ENCODE measurements at regions not wholly inside any gene's neighbourhood (a gene's known extent, or its start where the extent isn't known, plus 50 kb on each side); places are given as distances from the start of the nearest gene placed in this dataset.

DNA sequence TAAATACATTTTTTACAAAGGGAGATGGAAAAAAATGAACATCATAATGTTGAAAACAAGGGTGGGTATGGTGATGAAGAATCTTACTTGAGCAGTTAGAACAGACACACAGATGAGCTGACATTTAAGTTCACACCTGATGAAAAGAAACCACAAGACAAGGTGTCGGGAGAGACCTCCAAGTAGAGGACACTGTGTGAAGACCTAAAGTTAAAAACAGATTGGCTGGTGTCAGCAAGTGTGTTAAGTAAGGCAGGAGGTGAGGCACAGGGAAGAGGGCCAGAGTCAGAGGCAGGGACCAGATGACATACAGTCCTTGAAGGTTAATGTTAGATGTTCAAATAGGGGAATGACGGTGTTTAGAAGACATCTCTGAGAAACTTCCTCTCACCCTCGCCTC is 236.8 kb downstream of the FAT3 start:
- H2BK15ac ChIP-seq (ENCODE audit: low read length) = no peak overlapping the region
- peaks cover 2% of the 10 kb centered on the region; the same call in 1 of the 2 replicates for H3K79me1 ChIP-seq (ENCODE audit: low read depth, low read length)
- H2AK5ac ChIP-seq (ENCODE audit: low read depth, low read length) = no peak overlapping the region
- no peaks in the 10 kb centered on the region for H3K4me1 ChIP-seq (replicated peaks in 1 of 4; ENCODE audit: control insufficient read depth in 3 of 4, insufficient read depth in 4 of 4, low read length in 3 of 4)
- no peak overlapping the region for H3K56ac ChIP-seq (replicated peaks; ENCODE audit: insufficient read length, low read depth, low read length)
- H2BK120ac ChIP-seq (replicated peaks; ENCODE audit: low read depth, low read length) = no peak overlapping the region
- H4K20me1 ChIP-seq (replicated peaks in 1 of 2; ENCODE audit: control insufficient read depth in 1 of 2, insufficient read depth in 2 of 2, low read length in 2 of 2) = no peaks in the 10 kb centered on the region
- H3K27ac ChIP-seq (ENCODE audit: low read depth, low read length) = no peak overlapping the region
- DNase-seq (ENCODE audit: low read depth in 1 of 2, low spot score in 2 of 2) (no peak), FAIRE-seq (no peak)
- POLR2A ChIA-PET (ENCODE audit: partially characterized antibody) = interaction anchor here (1.0 kb wide), 1 partner anchor 8 kb away, joined by 3 read pairs; no protein-coding TSS in a partner anchor
- H2BK12ac ChIP-seq (ENCODE audit: low read depth, low read length) = no peak overlapping the region
- H3K18ac ChIP-seq (ENCODE audit: extremely low read depth, low read length) = no peak overlapping the region
- H3K9ac ChIP-seq (replicated peaks in 1 of 4; ENCODE audit: extremely low read depth in 1 of 4, low read depth in 3 of 4, low read length in 3 of 4) = no peak overlapping the region
- no peak overlapping the region for H4K8ac ChIP-seq (ENCODE audit: extremely low read depth, insufficient read depth, low read length)
- no peak overlapping the region for H4K5ac ChIP-seq (ENCODE audit: insufficient read length, low read depth, low read length)
- no peak overlapping the region for H3K4me3 ChIP-seq (ENCODE audit: extremely low read depth in 1 of 4, insufficient read depth in 2 of 4, low read depth in 3 of 4, low read length in 4 of 4)
- H3K36me3 ChIP-seq (ENCODE audit: control insufficient read depth in 2 of 4, insufficient read depth in 4 of 4, low read length in 3 of 4) = no peaks in the 10 kb centered on the region
- WGBS, 2 experiments (ENCODE audit: extremely low coverage in 1 of 2, insufficient coverage in 1 of 2, insufficient read length in 1 of 2, insufficient replicate concordance in 2 of 2, low coverage in 1 of 2, low lambda C conversion rate in 2 of 2, missing lambda C conversion rate in 1 of 2) = 91% methylated on average over 3 of the region's 3 CpGs; no CpG with 5 or more reads in 1 of the 2 experiments
- H3K79me2 ChIP-seq (ENCODE audit: control insufficient read depth in 1 of 2, insufficient read depth in 2 of 2, low read length in 2 of 2) = no peaks in the 10 kb centered on the region; a peak in 2 of 4 replicates
- no peaks in the 10 kb centered on the region for H3K9me3 ChIP-seq (ENCODE audit: insufficient read depth in 2 of 2, low read depth in 1 of 2, low read length in 1 of 2)
- TF ChIP-seq ASH2L (IDR thresholded peaks at IDR 0.05; ENCODE audit: low read length) = no peak
- TF ChIP-seq BRCA1 (IDR thresholded peaks at IDR 0.05; ENCODE audit: low read depth, low read length) = no peak
- TF ChIP-seq GABPA (IDR thresholded peaks at IDR 0.05; ENCODE audit: borderline replicate concordance, insufficient read depth, low read length) = no peak
- TF ChIP-seq, protein P1, sequence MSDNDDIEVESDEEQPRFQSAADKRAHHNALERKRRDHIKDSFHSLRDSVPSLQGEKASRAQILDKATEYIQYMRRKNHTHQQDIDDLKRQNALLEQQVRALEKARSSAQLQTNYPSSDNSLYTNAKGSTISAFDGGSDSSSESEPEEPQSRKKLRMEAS (IDR thresholded peaks at IDR 0.05) = no peak
- no peak for TF ChIP-seq SP1 (IDR thresholded peaks at IDR 0.05; ENCODE audit: low read depth, low read length)
- no peak for TF ChIP-seq EP300 (IDR thresholded peaks at IDR 0.05; ENCODE audit: borderline replicate concordance in 1 of 2, low read depth in 2 of 2, low read length in 2 of 2)
- TF ChIP-seq, protein P2, sequence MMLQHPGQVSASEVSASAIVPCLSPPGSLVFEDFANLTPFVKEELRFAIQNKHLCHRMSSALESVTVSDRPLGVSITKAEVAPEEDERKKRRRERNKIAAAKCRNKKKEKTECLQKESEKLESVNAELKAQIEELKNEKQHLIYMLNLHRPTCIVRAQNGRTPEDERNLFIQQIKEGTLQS (IDR thresholded peaks at IDR 0.05; ENCODE audit: insufficient read depth, low read depth, low read length) = no peak
- TF ChIP-seq, protein P3, sequence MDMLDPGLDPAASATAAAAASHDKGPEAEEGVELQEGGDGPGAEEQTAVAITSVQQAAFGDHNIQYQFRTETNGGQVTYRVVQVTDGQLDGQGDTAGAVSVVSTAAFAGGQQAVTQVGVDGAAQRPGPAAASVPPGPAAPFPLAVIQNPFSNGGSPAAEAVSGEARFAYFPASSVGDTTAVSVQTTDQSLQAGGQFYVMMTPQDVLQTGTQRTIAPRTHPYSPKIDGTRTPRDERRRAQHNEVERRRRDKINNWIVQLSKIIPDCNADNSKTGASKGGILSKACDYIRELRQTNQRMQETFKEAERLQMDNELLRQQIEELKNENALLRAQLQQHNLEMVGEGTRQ (IDR thresholded peaks at IDR 0.05; ENCODE audit: low read length) = no peak
- TF ChIP-seq CHD2 (IDR thresholded peaks at IDR 0.05; ENCODE audit: low read length) = no peak
- TF ChIP-seq EZH2 (IDR thresholded peaks at IDR 0.05; ENCODE audit: low read depth, low read length, severe bottlenecking) = no peak
- TF ChIP-seq RBBP5 (IDR thresholded peaks at IDR 0.05; ENCODE audit: borderline replicate concordance, low read depth, low read length) = no peak
- no peak for TF ChIP-seq TBP (IDR thresholded peaks at IDR 0.05; ENCODE audit: low read depth, low read length)
- TF ChIP-seq SIRT6 (IDR thresholded peaks at IDR 0.05; ENCODE audit: low read length) = no peak
- H2AFZ ChIP-seq (ENCODE audit: low read length) = no peak overlapping the region
- CTCF ChIA-PET (ENCODE audit: partially characterized antibody) = interaction anchor here (1.4 to 1.5 kb wide), 2 partner anchors 25 to 115 kb away, joined by 3 read pairs; no protein-coding TSS in a partner anchor
- H3K14ac ChIP-seq (ENCODE audit: insufficient read length) = no peak overlapping the region
- no peaks in the 10 kb centered on the region for H3K23me2 ChIP-seq (ENCODE audit: low read depth, low read length)
- H3K27me3 ChIP-seq (replicated peaks in 1 of 4; ENCODE audit: control insufficient read depth in 3 of 4, extremely low read depth in 1 of 4, insufficient read depth in 3 of 4, low read length in 3 of 4) = no peaks in the 10 kb centered on the region
- no peak overlapping the region for H3K4me2 ChIP-seq (ENCODE audit: insufficient read depth in 1 of 2, low read depth in 2 of 2, low read length in 2 of 2)
- H2BK20ac ChIP-seq (ENCODE audit: low read length) = no peak overlapping the region
- H2BK5ac ChIP-seq (ENCODE audit: low read depth, low read length) = no peak overlapping the region
- H3K23ac ChIP-seq (ENCODE audit: insufficient read length) = no peak overlapping the region
- H4K91ac ChIP-seq (replicated peaks; ENCODE audit: insufficient read length, low read length) = no peak overlapping the region
- H3K4ac ChIP-seq (replicated peaks; ENCODE audit: insufficient read length, low read depth, low read length) = no peak overlapping the region
